ENCODE measurements at regions not wholly inside any gene's neighbourhood (a gene's known extent, or its start where the extent isn't known, plus 50 kb on each side); places are given as distances from the start of the nearest gene placed in this dataset.
"Not testable (repeated sequence)": the region's sequence is repeated elsewhere in the genome, so short reads cannot be mapped to it uniquely, and the experiment has no call there.

DNA sequence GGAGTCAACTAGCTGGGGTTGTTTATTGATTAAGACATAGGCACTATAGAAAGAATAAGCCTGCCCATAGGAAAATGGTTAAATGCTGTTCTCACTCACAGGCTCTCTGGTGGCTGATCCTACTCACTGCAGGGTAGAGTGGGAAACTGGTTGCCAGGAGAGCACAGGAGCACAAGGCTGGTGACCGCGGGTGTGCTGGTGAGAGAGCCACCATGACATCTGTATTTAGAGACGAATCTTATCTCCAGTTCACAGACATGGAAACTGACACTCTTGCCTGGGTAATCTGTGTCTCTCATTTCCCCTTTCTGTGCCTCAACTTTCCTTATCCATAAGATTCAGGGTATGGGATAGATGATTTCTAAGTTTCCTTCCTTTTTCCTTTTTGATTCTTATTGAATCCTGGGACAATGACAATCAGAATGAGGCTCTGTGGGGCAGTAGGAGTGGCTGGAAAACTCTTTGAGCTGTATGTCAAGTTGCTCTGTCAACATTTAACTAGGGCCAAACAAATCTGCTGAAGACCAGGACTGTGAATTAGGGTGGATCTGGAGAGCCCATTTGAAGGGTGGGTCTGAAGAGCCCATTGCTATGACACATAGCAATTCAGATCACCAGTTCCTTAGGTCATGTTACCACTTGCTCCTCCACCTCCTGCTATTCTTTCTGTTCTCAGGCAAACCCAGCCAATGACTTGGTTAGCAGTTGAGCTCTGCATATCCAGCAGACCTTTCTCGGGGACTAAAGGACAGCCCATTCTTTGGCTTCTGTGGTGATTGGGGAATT, 286.1 kb upstream of the TBL1XR1 start:
- DNase-seq, result no peak

DNA sequence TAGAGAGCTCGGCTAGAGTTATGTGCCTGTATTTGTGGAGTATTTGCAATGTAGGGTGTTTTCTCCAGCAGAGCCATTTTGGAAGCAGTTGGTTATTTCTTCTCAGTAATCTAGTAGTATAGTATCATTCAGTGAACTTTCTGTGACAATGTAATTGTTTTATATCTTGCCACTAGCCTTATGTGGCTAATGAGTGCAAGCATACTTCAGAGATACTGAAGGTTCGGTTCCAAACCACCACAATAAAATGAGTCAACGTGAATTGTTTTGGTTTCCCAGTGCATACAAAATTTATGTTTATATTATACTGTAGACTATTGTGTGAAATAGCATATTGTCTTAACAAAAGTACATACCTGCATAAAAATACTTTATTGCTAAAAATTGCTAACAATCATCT, 286.9 kb upstream of the TBL1XR1 start:
- no peak for DNase-seq

DNA sequence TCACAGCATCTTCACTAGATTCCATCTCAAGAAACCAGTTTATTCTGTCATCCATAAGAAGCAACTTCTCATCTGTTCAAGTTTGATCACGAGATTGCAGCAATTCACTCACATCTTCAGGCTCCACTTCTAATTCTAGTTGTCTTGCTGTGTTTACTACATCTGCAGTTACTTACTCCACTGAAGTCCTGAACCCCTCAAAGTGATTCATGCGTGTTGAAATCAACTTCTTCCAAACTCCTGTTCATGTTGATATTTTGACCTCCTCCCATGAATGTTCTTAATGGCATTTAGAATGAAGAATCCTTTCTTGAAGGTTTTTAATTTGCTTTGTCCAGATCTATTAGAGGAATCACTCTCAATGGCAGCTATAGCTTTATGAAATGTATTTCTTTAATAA, 287.6 kb upstream of the TBL1XR1 start:
- no peak for DNase-seq

DNA sequence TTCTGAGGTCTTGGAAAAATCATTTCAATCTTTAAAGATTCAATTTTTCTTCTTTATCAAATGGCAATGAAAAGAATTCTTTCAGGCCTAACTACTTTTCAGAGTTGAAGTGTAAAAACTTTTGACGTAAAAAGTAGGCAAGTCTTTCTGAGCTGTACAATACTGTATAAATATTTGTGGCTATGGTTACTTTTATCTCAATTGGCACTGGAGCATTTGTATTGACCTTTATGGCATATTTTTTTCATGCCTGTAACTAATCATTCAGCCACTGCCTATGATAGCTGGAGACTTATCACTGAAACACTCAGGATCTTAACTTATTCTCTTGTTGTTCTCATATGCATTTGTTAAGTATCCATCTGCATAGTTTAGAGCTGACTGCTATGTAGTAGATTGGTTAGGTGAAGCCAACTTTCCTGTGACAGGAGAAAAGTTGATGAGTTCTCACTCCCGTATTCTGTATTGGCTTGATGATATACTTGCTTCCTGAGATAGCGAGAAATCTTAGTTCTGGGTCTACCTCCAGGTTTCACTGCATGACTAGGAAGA, 290.4 kb upstream of the TBL1XR1 start:
- peak; percentile 49 for DNase-seq

DNA sequence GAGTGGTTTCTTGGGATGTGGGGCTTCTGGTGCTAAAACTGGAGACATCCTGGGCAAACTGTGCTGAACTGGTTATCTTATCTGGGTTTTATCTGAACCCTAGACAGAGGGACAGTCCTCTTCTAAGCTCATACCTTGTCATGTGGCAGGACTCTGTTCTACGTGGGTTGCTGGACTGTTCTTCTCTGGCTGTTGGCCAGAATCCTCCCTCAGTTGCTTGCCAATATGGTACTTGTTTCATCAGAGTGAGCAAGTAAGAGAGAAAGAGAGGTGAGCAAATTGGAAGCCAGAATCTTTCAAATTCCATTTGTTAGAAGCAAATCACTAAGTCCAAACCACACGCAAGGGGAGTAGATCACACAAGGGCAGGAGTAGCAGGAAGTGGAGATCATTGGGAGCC, 291.5 kb upstream of the TBL1XR1 start:
- DNase-seq, result no peak

DNA sequence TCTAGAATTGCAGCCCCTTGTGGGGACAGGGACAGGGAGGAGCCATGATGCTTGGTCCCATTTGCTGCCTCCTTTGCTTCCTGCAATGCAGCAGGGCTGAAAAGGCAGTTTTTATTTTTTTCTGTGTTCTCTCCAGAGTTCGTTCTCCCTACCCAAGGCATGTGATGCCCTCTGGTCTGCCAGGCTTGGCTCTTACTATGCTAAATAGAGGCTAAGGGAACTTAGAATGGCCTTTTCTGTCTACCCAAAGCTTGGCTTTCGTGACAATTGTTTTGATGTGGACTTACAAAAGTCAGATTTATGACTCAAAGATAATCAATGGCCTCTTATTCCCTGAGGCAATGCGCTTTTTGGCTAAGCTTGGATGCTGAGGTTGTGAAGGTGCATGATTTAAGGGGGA, 293.3 kb upstream of the TBL1XR1 start:
- DNase-seq, result no peak

DNA sequence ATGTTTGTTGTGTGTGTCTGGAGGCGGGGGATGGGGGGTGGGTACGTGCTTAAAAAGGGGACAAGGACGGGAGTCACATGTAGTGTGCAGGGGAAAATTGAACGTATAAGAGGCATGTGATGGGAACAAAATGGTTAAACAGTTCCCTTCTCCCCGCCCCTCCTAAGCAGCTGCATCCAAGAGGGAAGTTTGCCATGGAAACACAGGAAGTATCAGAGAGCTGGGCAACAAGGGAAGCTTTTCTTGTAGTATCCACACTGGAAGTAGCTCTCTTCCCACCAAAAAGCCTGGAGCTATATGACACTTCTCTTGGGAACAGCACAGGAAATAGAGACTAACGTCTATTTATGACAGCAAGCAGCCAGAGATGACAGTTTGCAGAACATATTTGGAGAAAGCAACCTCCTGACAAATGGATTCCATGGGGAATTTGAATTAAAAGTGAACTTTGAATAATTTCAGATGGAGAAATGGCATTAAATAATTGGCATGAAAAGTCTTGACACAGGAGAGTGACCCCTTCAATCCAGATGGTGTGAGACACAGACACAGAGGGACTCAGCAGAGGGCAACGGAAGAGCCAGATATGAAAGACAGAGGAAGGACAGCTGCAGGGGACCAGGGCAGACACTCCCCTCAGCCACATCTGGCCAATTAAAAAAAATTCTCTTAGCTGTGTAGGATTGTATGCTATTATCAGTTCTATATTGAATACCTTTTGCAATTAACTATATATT, 294.2 kb upstream of the TBL1XR1 start:
- no peak for DNase-seq

DNA sequence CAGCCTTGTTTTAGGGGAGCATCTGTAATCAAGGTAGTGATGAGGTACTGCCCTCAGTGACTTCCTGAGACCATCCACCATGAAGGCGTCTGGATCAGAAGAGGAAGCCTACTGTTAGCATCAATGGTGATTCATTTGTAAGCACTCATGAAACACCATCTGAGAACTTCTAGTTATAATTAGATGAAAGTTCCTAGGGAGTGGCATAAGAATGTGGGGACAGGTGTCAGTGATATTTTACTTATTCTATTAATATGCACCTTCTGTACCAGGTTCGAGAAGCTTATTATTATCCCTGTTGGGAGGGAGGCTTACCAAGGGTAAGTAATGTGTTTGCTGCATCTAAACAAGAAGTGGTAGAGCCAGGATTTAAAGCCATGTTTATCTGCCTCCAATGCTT, 295.8 kb upstream of the TBL1XR1 start:
- no peak for DNase-seq

DNA sequence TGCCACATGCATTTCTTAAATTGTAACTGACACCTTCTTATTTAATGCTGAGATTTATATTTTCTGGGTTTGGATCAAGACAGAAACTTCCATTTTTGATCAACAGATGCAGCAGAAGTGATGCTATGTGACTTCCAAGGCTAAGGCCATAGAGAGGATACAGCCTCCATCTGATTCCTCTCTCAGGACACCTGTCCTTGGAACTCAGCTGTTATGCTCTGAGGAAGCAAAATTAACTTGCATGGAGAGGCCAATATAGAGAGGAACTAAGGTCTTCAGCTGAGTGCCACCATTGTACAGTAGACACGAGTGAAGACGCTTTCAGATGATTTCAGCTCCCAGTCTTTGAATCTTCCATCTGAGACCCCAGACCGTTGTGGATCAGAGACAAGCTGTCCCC, 296.9 kb upstream of the TBL1XR1 start:
- DNase-seq, result no peak

DNA sequence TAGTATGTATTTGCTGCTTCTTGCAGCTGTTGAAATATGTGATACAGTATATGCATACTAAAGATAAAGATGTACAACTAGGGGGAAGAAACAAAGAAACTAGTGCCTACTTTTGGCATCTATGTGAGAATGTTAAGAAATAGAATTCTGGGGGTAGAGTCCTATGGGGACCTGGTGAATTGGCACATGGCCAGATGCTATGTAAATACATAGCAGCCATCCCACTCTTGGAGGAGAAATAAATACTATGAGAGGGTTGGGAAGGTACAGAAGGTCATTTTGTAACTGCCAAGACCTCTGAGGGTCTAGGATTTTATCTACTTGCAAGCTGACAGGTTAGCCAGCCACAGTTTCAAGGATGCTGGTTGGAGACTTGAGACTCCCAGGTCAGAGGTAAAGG, 298.3 kb upstream of the TBL1XR1 start:
- DNase-seq, result no peak

DNA sequence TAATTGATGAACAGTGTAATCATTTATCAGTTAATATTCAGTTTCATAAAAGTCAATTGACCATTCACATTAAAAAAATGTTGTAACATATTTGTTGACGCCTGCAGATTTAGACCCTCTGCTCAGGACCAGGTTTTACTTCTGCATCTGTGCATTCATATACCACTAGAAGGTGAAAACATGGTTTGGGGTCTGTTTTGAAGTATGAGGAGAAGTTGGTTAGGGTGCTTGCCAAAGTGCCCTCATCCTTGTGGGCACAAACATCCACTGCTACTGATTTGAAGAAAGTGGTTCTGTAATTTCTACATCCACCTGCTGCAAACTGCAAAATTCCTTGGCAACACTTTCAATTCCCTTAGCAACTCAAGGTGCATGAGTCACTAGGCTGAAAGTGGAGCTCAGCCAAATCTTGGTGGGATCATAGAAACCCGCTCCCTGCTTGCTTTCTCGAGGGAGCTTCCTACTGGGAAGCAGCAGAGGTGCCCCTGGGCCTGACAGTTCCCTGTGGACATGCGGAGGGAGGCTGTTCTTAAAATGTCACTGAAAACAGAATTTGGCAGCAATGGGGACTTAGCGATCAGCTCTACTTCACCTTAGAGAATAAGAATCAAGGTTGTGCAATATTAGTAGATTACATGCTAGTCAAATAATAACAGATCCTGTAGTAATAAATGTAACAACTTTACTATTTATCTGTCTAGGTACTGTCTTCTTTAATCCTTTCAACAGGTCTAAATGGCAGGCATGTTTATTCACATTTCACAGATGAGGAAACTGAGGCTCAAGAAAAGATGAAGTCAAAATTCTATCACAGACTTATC, 301.0 kb upstream of the TBL1XR1 start:
- peak; percentile 81 for DNase-seq

DNA sequence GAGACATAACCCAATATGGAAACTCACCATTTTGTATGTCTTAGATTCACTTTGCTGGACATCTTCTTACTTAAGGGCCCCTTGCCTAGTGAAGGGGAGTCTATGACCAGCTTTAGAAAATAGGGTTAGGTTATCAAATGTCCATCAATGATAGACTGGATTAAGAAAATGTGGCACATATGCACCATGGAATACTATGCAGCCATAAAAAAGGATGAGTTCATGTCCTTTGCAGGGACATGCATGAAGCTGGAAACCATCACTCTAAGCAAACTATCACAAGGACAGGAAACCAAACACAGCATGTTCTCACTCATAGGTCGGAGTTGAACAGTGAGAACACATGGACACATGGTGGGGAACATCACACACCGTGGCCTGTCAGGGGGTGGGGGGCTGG, 301.8 kb upstream of the TBL1XR1 start:
- DNase-seq, result not testable (repeated sequence)

DNA sequence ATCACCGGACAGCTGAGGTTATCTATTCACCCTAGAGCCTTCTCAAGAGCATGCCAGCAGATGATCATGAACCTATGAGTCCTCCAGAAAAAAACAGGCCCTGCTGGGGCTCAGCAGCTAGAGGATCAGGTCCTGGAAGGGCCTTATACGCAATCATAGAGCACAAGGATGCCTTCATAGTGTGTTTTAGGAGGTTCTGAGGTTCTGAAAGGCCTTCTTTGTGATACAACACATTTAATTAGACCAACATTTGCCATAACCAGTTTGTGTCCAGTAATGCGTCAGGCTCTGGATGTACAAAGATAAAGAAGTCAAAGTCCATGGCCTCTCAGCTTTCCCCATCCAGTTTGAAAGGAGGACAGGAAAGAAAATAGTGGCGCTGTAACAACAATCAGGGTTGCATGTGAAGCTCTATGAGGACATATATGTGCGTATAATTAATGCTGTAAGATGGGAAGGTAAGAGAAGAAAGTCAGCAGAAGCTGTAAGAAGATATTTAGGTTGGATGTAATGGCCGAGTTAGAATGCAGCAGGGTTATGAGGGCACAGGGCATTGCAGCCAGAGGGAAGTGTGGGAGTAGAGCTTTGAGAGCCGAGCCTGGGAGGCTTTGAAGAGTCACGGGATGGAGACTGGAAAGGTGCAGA, 302.6 kb upstream of the TBL1XR1 start:
- DNase-seq, result no peak

DNA sequence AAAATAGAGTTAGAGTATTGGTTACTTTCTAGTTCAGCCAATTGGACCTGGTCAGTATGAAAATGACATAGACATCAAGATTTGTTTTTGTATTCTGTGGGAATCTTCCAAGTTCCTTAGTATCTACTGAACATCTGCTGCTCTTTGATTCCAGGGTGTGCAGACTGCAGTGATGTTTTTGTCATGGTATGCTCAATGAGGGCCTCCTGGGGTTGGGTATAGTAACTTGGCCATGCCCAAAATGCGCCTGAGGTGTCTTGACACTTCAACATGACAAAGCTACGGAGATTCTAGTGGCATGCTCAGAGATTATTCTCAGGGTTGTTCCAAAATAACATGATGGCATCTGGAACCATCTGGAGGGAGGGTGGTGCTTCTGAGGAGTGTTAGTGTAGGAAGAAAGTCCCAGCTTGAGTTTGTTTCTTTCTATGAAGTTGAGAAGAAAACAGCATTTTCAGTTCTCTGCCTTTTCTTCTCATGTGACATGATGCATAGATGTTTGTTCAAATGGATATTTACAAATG, 313.5 kb upstream of the TBL1XR1 start:
- no peak for DNase-seq

DNA sequence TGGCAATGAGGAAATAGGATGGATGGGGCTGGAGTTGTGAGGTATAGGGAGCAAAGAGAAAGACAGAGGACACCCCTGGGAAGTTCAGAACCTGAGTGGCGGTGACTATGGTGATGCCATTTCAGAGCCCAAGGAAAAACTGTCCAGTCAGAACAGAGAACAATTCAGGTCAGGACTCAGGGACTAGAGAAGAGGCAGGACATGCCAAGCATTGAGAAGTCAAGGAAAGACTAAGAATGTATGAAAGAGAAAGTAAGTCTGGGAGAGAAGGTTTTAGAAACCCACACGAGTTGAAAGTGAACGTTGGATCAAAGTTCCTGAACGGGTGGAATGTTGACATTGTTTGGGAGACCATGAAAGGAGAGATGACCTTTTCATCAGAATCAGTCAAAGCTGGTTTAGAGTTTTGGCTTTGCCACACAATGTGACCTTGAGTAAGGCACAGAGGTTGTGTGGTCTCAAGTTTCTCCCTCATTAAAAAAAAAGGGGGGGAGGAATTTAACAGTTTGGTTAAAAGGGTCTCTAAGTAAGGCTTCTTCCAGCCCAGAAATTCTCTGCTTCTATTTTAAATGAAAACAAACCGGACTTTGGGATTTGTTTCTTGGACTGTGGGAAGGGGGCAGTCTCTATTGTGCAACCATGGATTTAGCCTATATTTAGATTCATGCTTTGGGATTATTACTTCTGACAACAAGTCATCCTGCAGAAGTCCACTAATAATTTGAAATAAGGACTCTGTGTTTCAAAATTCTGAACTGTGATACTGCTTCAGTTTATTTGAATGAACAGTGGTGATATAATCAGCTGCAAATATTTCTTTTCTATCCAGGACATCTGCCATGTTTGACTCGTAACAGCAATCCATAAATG, 315.9 kb upstream of the TBL1XR1 start:
- no peak for DNase-seq

DNA sequence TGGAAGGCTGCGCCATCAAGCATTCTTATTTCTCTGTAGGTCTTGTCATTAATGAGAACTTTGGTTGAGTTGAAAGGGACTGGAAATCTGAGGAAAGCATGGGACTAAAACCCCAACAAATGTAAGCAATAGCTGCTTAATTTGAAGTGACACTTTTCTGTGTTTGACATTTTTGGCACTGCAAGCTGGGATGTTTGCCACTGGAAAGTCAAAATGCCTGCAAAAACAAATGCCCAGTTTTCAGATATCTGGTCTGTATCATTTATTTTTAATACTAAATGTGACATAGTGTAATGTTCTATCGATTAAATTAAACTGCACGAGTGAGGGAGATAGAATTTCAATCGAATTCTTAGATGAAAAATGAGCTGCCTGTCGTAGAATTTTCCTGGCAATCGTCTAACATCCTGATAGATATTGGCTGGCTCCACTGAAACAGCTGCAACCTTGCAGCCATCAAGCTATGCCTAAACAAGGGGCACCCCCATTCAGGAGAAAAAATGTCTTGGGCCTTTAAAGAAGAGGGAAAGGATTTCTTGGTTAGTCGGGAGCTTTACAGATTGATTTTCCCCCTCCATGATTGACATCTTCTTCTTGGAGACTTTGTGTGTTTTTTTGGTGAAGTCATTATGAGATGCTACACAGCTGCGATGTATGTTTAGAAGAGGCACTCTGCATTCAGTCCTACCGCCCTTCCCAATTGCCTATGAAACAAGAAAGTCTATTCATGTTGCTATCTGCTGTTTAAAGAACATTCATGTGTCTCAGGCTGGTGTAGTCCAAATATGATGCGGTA, 316.7 kb upstream of the TBL1XR1 start:
- DNase-seq, result no peak

DNA sequence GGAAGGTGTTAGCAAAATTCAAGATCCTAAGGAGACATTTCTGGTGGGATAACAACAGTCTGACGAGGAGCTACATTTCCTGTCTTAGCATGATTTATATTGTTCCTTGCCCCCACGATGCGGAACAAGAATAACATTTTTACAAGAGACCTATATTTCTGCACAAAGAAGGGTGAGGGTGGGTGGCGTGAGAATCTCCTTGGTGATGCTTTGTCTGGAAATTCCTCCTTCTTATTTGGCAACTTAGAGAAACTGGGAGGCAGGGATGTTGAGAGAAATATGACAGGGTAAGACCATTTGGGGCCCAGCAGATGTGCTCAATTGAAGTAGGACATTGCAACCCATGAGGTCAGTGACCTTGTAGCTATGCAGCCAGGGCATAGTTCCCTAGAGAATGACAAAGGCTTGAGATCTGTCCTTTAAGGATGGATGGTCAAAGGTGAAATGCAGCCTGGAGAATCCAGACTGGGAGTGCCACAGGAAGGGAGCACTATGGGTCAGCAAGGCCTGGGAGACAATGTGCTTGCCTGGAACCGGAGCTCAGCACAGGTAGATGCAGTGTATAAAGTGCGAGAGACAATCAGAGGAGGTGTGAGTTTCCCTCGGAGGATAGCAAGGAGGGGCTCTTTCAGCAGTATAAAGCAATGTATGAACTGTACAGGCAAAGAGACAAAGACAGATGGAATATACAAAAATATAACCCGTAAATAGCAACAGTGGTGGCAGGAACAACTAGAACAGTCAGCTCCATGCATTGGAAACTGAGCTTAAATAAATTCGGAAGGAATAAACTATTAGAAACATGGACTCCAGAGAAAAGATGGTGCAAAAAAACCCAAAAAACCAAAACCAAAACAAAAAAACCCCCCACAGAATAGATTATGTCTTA, 317.6 kb upstream of the TBL1XR1 start:
- DNase-seq, result no peak

DNA sequence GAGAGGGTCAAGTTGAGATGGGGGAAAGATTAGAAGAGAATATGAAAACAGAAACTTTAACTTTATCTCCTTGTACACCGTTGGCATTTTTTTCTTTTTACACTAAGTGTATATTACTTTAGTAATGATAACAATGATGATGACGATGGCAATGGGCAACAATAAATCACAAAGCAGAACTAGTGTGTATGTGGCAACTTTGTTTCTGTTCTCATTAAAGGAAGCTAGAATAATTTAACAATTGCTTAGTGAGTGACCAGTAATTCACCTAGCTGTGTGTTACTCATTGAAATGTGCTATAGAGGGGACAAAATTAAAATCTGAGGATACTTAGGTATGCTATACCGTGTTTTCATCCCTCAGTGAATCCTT, 318.5 kb upstream of the TBL1XR1 start:
- DNase-seq, result no peak

DNA sequence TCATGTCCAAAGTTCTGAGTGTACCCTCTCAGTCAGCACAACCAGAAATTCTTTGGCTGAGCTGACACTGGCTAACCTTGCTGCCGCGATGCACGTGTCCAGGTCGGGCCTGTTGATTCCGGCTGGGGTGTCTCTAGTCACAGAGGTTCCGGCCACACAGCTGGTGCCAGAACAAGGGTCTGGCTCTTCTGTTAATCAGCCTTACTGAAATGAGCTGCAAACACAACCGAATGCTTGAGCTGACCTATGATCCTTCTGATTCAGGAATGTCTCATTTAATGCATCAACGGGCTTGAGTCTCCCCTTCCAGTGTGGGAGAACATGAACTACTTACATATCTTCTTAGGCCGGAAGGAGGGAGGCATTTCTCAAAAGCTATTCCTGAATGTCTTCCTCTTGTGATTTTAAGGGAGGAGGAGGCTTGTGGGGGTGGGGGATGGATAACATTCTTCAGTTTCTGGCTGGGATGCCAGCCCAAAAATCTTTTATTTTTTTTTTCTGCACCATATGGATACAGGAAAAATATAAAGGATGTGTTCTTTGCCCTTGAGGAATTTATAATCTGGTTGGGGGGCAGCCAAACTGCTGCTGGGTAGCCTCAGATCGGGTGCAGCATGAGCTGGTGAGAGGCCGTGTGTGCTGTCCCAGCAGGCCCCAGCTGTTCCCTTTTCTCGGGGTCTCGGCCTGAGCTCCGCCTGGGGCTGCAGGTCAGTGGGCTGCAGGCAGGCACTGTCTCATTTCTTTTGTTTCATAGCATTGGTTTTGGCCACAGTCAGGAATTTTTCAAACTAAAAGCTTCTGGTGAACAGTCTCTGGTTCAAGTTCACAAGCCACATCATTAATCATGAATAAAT, 319.1 kb upstream of the TBL1XR1 start:
- DNase-seq, result peak; percentile 86

All from NCI-H226 (cell line).